Fibroblast of mammary gland (primary cell): ENCODE measurements at regions not wholly inside any gene's neighbourhood (a gene's known extent, or its start where the extent isn't known, plus 50 kb on each side); places are given as distances from the start of the nearest gene placed in this dataset.

Experiments
- DNase-seq: peaks from one replicate; pipeline ENCODE4 v3.0.0-alpha.2; 2010; ENCODE audit warnings: low read depth
- H3K4me3 ChIP-seq: 2 replicates; pipeline ENCODE4 v1.5.1; 2011; ENCODE audit warnings: low read depth, mild to moderate bottlenecking, low read length, moderate library complexity; ENCODE audit not compliant: control insufficient read depth
- CTCF ChIP-seq: conservative IDR thresholded peaks from 2 replicates; pipeline ENCODE4 v1.5.1; 2011; ENCODE audit warnings: low read depth, low read length, inconsistent platforms; ENCODE audit not compliant: control insufficient read depth, insufficient read depth

DNA sequence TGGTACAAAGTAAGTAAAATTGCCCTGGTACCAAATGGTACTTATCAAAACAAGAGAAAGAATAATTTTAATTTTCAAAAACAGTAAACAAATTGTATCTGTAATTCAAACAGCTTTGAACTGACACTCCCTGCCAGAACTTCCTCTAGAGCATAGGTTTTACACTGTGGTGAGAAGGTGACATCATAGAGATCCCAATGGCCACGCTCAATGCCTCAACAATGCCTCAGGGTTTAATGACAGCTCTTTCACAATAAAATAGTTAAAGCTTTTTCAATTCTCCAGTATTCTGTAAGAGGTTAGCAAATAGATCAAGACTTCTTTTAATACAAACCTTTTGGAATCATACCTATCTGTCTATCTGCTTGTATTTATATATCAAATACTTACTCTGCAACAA is 437.1 kb downstream of the PRR16 start:
- TF ChIP-seq CTCF: no peak
- DNase-seq: peak; percentile 10
- H3K4me3 ChIP-seq: no peak overlapping the region

DNA sequence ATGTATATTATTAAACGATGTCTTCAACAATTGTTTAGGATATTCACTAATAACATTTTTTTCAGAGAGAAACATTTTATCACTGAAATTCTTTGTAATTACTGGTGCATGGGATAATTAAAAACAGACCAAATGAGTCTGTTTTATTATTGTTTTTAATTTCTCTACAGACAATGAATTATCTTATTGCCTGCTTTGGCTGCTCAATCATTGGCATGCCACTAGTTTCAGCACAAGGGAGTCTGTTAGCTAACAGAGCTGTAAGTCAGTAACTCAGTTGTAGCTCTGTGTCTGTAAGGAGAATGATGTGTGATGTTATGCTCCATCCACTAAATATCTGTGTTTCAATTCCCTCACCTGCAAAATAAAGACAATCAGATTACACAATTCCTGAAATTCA is 443.9 kb downstream of the PRR16 start:
- TF ChIP-seq CTCF: no peak
- H3K4me3 ChIP-seq: no peak overlapping the region
- no peak for DNase-seq

GRCh38 chr5:120910629-120911028 is 446.5 kb downstream of the PRR16 start:
- no peak for TF ChIP-seq CTCF
- H3K4me3 ChIP-seq: no peak overlapping the region
- no peak for DNase-seq

DNA sequence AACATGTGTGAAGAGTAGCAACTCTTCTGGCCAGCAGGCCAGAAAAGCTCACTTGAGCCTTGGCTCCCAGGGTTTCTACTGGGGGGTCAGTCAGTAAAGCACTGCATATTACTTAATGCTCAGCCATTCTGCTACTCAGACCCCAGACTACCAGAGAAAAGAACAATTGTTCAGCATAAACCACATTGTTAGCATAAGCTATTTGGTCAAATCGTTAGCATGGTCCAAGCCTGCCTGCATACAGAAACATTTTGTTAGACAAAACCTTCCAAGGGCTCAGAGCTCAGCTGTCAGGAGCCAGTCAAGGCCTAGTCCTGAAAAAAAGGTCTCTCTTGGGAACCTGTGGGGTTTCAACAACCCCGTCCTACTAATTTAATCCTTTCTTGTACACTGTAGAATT is 449.3 kb downstream of the PRR16 start:
- H3K4me3 ChIP-seq: no peak overlapping the region
- DNase-seq: no peak
- no peak for TF ChIP-seq CTCF

- TF ChIP-seq CTCF: no peak
- no peak overlapping the region for H3K4me3 ChIP-seq
- no peak for DNase-seq
Measured at GRCh38 chr5:120917214-120917758, 453.2 kb downstream of the PRR16 start.

DNA sequence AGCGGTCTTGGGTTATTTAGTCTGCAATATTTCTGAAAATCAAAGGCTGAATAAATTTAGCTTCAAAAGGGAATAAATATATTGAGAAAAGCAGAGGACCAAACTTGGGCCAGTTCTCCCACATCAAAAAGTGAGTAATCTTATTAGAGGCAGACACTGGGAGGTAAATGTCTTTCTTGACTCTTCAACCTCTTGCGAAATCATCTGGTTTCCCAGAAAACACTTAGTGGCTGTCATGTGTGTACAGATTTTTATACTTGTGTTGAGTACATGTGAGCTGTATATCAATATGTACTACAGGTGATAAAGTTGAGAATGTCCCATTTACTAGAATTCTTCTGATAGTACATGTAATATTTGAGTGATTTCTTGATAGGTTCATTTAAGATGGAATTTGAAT is 454.9 kb downstream of the PRR16 start:
- no peak for TF ChIP-seq CTCF
- peak; percentile 36 for DNase-seq
- H3K4me3 ChIP-seq: no peak overlapping the region

DNA sequence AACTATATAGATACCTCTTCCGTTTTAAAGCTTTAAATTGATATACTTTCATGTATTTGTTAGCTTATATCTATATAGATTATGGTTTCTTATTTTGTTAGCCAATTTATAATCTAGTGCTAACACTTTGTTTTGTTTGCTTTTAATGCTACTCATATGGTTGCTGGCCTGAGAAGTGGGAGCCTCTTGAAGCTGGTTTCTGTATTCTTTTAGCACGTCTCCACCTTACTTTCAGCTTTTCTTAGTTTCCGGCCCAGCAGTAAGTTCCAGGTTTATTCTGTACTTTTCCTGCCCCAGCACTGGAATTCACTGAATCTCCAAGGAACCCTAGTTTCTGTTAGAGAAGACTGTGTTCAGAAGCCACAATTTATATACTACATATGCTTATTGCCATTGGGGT is 458.9 kb downstream of the PRR16 start:
- no peak for TF ChIP-seq CTCF
- H3K4me3 ChIP-seq: no peak overlapping the region
- DNase-seq: no peak
